GM12878 (cell line): ENCODE measurements at regions not wholly inside any gene's neighbourhood (a gene's known extent, or its start where the extent isn't known, plus 50 kb on each side); places are given as distances from the start of the nearest gene placed in this dataset.

ENCODE experiments used
- CBX3 ChIP-seq: fragments of 200-600 bp; sonication (generic); IDR thresholded peaks from 2 replicates; pipeline ENCODE4 v1.6.1; 2016; ENCODE audit warnings: low read depth, borderline replicate concordance
- CTCF ChIP-seq, 3 experiments: IDR thresholded peaks in 2 of 3; conservative IDR thresholded peaks in 1 of 3; 2 replicates each; pipeline ENCODE4 v1.5.1; 2011; ENCODE audit warnings: low read depth in 3 of 3, low read length in 3 of 3, mild to moderate bottlenecking in 3 of 3, control low read depth in 2 of 3, moderate library complexity in 2 of 3, inconsistent platforms in 1 of 3, mixed read lengths in 1 of 3; ENCODE audit not compliant: control insufficient read depth in 2 of 3, insufficient read depth in 1 of 3; ENCODE audit errors: extremely low read depth in 1 of 3
- ELK1 ChIP-seq: IDR thresholded peaks from 2 replicates; pipeline ENCODE4 v1.6.1; 2012; ENCODE audit warnings: low read depth, low read length, improper control_type of control experiment
- ETV6 ChIP-seq, 2 experiments: fragments of 450-650 bp in 1 of 2; IDR thresholded peaks in 1 of 2; conservative IDR thresholded peaks in 1 of 2; 2 replicates each; pipeline ENCODE4 v1.6.1; 2014; ENCODE audit warnings: antibody characterized with exemption in 1 of 2, borderline replicate concordance in 1 of 2, low read depth in 1 of 2, mild to moderate bottlenecking in 1 of 2, moderate library complexity in 1 of 2
- GABPA ChIP-seq: IDR thresholded peaks from 2 replicates; pipeline ENCODE4 v1.6.1; 2014; ENCODE audit warnings: antibody characterized with exemption, low read depth, mild to moderate bottlenecking, inconsistent platforms
- MTA3 ChIP-seq: IDR thresholded peaks from 2 replicates; pipeline ENCODE4 v1.6.1; 2012; ENCODE audit warnings: low read length, inconsistent platforms, borderline replicate concordance
- POLR2A ChIP-seq: IDR thresholded peaks from 2 replicates; pipeline ENCODE4 v1.6.1; 2011; ENCODE audit warnings: low read depth, mild to moderate bottlenecking, low read length
- POLR2AphosphoS5 ChIP-seq: IDR thresholded peaks from 2 replicates; pipeline ENCODE4 v1.6.1; 2011; ENCODE audit warnings: mild to moderate bottlenecking, low read length, inconsistent platforms
- RAD21 ChIP-seq: IDR thresholded peaks from 2 replicates; pipeline ENCODE4 v1.6.1; 2011; ENCODE audit warnings: mild to moderate bottlenecking, low read depth, low read length, moderate library complexity; ENCODE audit not compliant: insufficient read depth
- ZNF384 ChIP-seq: IDR thresholded peaks from 2 replicates; pipeline ENCODE4 v1.6.1; 2012; ENCODE audit warnings: low read depth, mild to moderate bottlenecking, low read length, improper control_type of control experiment, borderline replicate concordance

- no peak for TF ChIP-seq ELK1
- no peak for TF ChIP-seq MTA3
- no peak for TF ChIP-seq CBX3
- TF ChIP-seq POLR2AphosphoS5 = no peak
- TF ChIP-seq CTCF (IDR thresholded peaks at IDR 0.05 in 2 of 3, conservative IDR thresholded peaks at IDR 0.05 in 1 of 3; ENCODE audit: control insufficient read depth in 2 of 3, extremely low read depth in 1 of 3, insufficient read depth in 1 of 3, low read depth in 3 of 3, low read length in 3 of 3) = no peak
- TF ChIP-seq ZNF384 = no peak
- TF ChIP-seq GABPA = no peak
- TF ChIP-seq ETV6 (conservative IDR thresholded peaks at IDR 0.05 in 1 of 2, IDR thresholded peaks at IDR 0.05 in 1 of 2; ENCODE audit: borderline replicate concordance in 1 of 2, low read depth in 1 of 2) = no peak
- no peak for TF ChIP-seq RAD21
- TF ChIP-seq POLR2A = no peak
Observed at GRCh38 chr4:11843927-11844326, 415.2 kb upstream of the HS3ST1 start.
